Endodermal cell (in vitro differentiated cells): ENCODE measurements at regions not wholly inside any gene's neighbourhood (a gene's known extent, or its start where the extent isn't known, plus 50 kb on each side); places are given as distances from the start of the nearest gene placed in this dataset.

ENCODE experiments used
- DNase-seq: peaks from one replicate; pipeline ENCODE4 v3.0.0-alpha.2; 2017
- H3K27ac ChIP-seq: 2 replicates; pipeline ENCODE4 v1.5.1; 2013; ENCODE audit warnings: mild to moderate bottlenecking, low read depth, low read length, moderate library complexity
- H3K27me3 ChIP-seq: 2 replicates; pipeline ENCODE4 v1.6.1; 2013; ENCODE audit warnings: mild to moderate bottlenecking, low read length, moderate library complexity; ENCODE audit not compliant: insufficient read depth, control insufficient read depth, poor library complexity, severe bottlenecking
- H3K36me3 ChIP-seq: 2 replicates; pipeline ENCODE4 v1.7.0; 2013; ENCODE audit warnings: mild to moderate bottlenecking, low read length, moderate library complexity; ENCODE audit not compliant: control insufficient read depth, insufficient read depth
- H3K4me1 ChIP-seq: one replicate; pipeline ENCODE4 v1.7.0; 2013; ENCODE audit warnings: low read length; ENCODE audit not compliant: control insufficient read depth, insufficient read depth
- H3K4me3 ChIP-seq: 2 replicates; pipeline ENCODE4 v1.5.1; 2013; ENCODE audit warnings: mild to moderate bottlenecking, low read length, moderate library complexity
- H3K9ac ChIP-seq: 2 replicates; pipeline ENCODE4 v1.6.1; 2013; ENCODE audit warnings: mild to moderate bottlenecking, low read length, moderate library complexity; ENCODE audit not compliant: poor library complexity, severe bottlenecking; ENCODE audit errors: extremely low read depth
- H3K9me3 ChIP-seq: 2 replicates; pipeline ENCODE4 v1.6.1; 2013; ENCODE audit warnings: mild to moderate bottlenecking, low read length, moderate library complexity; ENCODE audit not compliant: control insufficient read depth
- H3K27ac Mint-ChIP-seq: 2 replicates; pipeline ENCODE4 v1.8.0; 2020; ENCODE audit warnings: mixed read lengths
- H3K27me3 Mint-ChIP-seq: 2 replicates; pipeline ENCODE4 v1.8.0; 2021; ENCODE audit warnings: mild to moderate bottlenecking, mixed read lengths; ENCODE audit not compliant: insufficient read depth
- H3K36me3 Mint-ChIP-seq: 2 replicates; pipeline ENCODE4 v1.8.0; 2020; ENCODE audit warnings: low read depth, mixed read lengths
- H3K4me1 Mint-ChIP-seq: 2 replicates; pipeline ENCODE4 v1.8.0; 2020; ENCODE audit warnings: mixed read lengths
- H3K4me3 Mint-ChIP-seq: 2 replicates; pipeline ENCODE4 v1.8.0; 2020; ENCODE audit warnings: mild to moderate bottlenecking, moderate library complexity, mixed read lengths
- H3K9me3 Mint-ChIP-seq: 2 replicates; pipeline ENCODE4 v1.8.0; 2020; ENCODE audit warnings: mild to moderate bottlenecking, mixed read lengths
- WGBS, 2 experiments: methylation state at CpG; one replicate each; pipeline versions ENCODE4 v1.1.5 to v1.1.7; 2013; ENCODE audit warnings: missing lambda C conversion rate in 2 of 2, mixed read lengths in 1 of 2; ENCODE audit not compliant: insufficient coverage in 1 of 2, insufficient read length in 1 of 2; 5-methylcytosine and 5-hydroxymethylcytosine counted together
- TF ChIP-seq, protein P1 (sequence below): fragments of 200-600 bp; sonication (generic); conservative IDR thresholded peaks from 2 replicates; pipeline ENCODE4 v1.5.0; 2021; ENCODE audit warnings: antibody characterized with exemption, mild to moderate bottlenecking

GRCh38 chr5:88666761-88667495 lies 216.1 kb downstream of the MEF2C start:
- H3K36me3 Mint-ChIP-seq, result no peaks in the 10 kb centered on the region

DNA sequence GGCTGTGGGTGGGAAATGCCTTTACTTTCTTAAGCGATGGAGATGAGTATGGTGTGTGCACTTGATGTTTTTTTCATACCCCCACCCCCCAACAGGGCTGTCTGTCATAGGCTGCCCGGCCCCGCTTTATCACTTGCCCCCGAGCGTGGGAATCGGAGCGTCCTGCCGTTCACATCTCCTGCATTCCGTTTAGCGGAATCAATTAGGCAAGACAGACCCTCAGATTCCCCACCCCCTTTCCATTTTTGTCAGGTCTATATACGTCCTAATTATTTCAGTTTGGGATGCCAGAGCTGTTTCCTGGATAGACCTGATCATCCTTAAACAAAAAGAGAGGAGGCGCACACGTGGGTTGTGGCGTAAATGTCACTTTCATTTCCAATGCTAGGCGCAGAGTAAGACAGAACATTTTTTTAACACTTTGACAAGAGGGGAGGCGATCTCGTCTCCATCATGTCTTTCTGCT lies 217.2 kb downstream of the MEF2C start:
- Histone ChIP-seq H3K36me3 (no peaks in the 10 kb centered on the region), H3K27me3 (peaks cover 97% of the 10 kb centered on the region), H3K4me1 (peaks cover 10% of the 10 kb centered on the region), H3K9ac (no peak overlapping the region), H3K27ac (peak overlapping the region; percentile 89), H3K4me3 (no peak overlapping the region), H3K9me3 (no peaks in the 10 kb centered on the region)
- Mint-ChIP-seq H3K27ac (no peak overlapping the region), H3K4me3 (no peak overlapping the region), H3K9me3 (no peaks in the 10 kb centered on the region), H3K36me3 (no peaks in the 10 kb centered on the region), H3K4me1 (peaks cover 33% of the 10 kb centered on the region), H3K27me3 (peaks cover 97% of the 10 kb centered on the region)
- WGBS, 2 experiments, result 3 to 5% methylated on average over 12 to 16 of the region's 17 CpGs
- DNase-seq, result peak; percentile 84
- TF ChIP-seq, protein P1, sequence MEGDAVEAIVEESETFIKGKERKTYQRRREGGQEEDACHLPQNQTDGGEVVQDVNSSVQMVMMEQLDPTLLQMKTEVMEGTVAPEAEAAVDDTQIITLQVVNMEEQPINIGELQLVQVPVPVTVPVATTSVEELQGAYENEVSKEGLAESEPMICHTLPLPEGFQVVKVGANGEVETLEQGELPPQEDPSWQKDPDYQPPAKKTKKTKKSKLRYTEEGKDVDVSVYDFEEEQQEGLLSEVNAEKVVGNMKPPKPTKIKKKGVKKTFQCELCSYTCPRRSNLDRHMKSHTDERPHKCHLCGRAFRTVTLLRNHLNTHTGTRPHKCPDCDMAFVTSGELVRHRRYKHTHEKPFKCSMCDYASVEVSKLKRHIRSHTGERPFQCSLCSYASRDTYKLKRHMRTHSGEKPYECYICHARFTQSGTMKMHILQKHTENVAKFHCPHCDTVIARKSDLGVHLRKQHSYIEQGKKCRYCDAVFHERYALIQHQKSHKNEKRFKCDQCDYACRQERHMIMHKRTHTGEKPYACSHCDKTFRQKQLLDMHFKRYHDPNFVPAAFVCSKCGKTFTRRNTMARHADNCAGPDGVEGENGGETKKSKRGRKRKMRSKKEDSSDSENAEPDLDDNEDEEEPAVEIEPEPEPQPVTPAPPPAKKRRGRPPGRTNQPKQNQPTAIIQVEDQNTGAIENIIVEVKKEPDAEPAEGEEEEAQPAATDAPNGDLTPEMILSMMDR, result no peak

More at GRCh38 chr5:88666761-88667495, 216.1 kb downstream of the MEF2C start:
- no peaks in the 10 kb centered on the region for H3K36me3 ChIP-seq
- Mint-ChIP-seq H3K27me3 (peaks cover 98% of the 10 kb centered on the region), H3K9me3 (no peaks in the 10 kb centered on the region), H3K27ac (no peak overlapping the region), H3K4me1 (peaks cover 31% of the 10 kb centered on the region), H3K4me3 (peak overlapping the region; percentile 3)
- peak; percentile 76 for DNase-seq
- H3K9me3 ChIP-seq, result no peaks in the 10 kb centered on the region
- peak overlapping the region; percentile 89 for H3K27ac ChIP-seq
- H3K4me3 ChIP-seq, result peak overlapping the region; percentile 57
- peaks cover 100% of the 10 kb centered on the region for H3K27me3 ChIP-seq
- peaks cover 5% of the 10 kb centered on the region for H3K4me1 ChIP-seq
- WGBS, 2 experiments, result 0 to 3% methylated on average over 9 to 22 of the region's 22 CpGs
- no peak overlapping the region for H3K9ac ChIP-seq
- TF ChIP-seq, protein P1, result no peak

GRCh38 chr5:88664645-88665044 lies 218.3 kb downstream of the MEF2C start:
- Histone ChIP-seq H3K9ac (no peak overlapping the region), H3K9me3 (no peaks in the 10 kb centered on the region), H3K4me3 (no peak overlapping the region), H3K27ac (peak overlapping the region; percentile 89), H3K4me1 (peaks cover 10% of the 10 kb centered on the region), H3K27me3 (peaks cover 95% of the 10 kb centered on the region), H3K36me3 (no peaks in the 10 kb centered on the region)
- H3K27ac Mint-ChIP-seq, result no peak overlapping the region
- DNase-seq, result no peak
- no peaks in the 10 kb centered on the region for H3K9me3 Mint-ChIP-seq
- peaks cover 38% of the 10 kb centered on the region for H3K4me1 Mint-ChIP-seq
- 0 to 10% methylated on average over 1 to 2 of the region's 2 CpGs for WGBS, 2 experiments
- TF ChIP-seq, protein P1, result no peak
- peaks cover 95% of the 10 kb centered on the region for H3K27me3 Mint-ChIP-seq
- no peak overlapping the region for H3K4me3 Mint-ChIP-seq
- no peaks in the 10 kb centered on the region for H3K36me3 Mint-ChIP-seq
